ENCODE measurements at regions not wholly inside any gene's neighbourhood (a gene's known extent, or its start where the extent isn't known, plus 50 kb on each side); places are given as distances from the start of the nearest gene placed in this dataset.

DNA sequence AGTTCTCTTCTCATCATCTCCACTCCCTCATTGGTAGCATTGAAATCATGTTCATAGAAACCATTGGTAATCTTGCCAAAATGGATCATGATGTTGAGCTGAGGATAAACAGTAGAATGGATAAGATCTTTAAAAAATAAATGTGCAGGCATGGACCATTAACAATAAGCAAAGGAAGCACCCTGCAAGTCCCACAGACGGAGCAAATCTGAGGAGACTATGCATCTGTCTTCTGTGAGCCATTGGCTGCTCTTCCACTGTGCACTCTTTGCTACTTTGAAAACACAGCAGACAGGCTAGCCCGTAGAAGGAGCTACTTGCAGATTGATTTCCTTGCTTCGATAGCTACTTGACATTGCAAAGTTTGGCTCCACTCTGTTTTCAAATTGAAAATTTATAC lies 535.0 kb downstream of the PKHD1 start:
- no peak for DNase-seq
- no peak overlapping the region for H3K27ac Mint-ChIP-seq
- H3K4me1 Mint-ChIP-seq = no peaks in the 10 kb centered on the region
- no peak overlapping the region for H3K4me3 Mint-ChIP-seq
- no peaks in the 10 kb centered on the region for H3K9me3 Mint-ChIP-seq
- ATAC-seq = no peak
- no peaks in the 10 kb centered on the region for H3K27me3 Mint-ChIP-seq

DNA sequence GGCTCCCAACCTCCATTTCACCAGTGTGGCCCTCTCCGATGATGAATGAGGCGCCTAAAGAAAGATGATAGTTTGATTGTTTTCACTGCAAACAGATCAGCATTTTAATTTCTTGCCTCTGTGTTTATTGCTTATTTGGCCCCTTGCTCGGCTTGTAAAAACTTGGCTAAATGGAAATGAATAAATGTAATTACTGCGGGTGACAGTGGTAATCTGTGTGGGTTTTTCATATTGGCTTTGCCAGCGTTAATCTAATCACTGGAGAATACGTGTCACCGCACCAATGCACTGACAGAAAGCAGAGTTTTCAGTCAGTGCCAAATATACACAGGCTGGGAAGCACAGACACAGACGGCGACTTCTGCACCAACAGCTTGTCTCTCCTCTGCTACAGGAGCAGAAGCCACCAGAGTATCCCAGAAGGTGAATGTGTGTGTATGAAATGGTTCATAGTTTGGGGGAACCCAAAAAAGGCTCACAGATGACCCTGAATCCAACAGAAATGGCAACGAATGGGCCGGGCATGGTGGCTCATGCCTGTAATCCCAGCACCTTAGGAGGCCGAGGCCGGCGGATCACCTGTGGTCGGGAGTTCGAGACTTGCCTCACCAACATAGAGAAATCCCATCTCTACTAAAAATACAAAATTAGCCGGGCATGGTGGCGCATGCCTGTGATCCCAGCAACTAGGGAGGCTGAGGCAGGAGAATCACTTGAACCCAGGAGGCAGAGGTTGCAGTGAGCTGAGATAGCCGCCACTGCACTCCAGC lies 534.0 kb downstream of the PKHD1 start:
- DNase-seq (no peak), ATAC-seq (no peak)
- Mint-ChIP-seq H3K4me1 (no peaks in the 10 kb centered on the region), H3K27me3 (no peaks in the 10 kb centered on the region), H3K4me3 (no peak overlapping the region), H3K9me3 (no peaks in the 10 kb centered on the region), H3K27ac (no peak overlapping the region)

DNA sequence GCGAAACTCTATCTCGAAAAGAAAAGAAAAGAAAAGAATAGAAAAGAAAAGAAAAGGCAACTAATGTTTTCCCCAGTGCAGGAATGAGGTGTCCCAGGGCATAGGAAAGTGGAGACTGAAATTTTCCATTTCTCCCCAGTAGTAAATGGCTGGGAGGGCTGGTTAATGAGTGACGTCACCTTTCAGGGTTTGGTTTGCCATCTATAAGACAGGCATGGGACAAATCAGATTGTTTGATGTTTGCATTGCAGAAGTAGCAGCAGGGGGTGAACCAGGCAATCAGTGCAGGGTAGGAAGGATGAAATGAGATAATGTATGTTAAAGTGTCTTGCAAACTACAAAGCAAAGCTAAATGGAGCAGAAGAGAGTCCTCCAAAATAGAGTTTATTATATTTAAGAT lies 533.4 kb downstream of the PKHD1 start:
- no peaks in the 10 kb centered on the region for H3K4me1 Mint-ChIP-seq

DNA sequence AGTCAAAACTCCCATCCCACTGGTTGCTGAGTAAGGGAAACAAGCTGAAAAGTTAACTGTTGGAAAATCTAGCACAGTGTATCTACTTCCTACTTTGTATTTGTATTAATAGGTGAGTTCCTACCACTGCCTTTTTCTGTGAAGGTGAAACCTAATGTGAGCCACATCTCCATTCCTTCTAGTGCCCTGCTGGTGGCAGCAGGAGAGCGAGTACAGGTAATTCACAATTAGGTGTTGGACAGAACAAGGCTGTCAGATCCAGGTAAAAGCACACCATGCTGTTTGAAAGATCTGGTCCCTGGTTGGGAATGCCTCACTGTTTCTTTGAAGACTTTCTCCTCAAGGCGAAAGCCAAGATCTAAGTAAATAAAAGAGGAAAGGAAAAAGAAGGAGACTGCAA lies 528.4 kb downstream of the PKHD1 start:
- H3K27me3 Mint-ChIP-seq = no peaks in the 10 kb centered on the region
- no peak overlapping the region for H3K4me3 Mint-ChIP-seq

More for the DNA sequence above, 533.4 kb downstream of the PKHD1 start:
- H3K9me3 Mint-ChIP-seq = no peaks in the 10 kb centered on the region
- no peak overlapping the region for H3K4me3 Mint-ChIP-seq
- no peak overlapping the region for H3K27ac Mint-ChIP-seq
- H3K27me3 Mint-ChIP-seq = no peaks in the 10 kb centered on the region
- DNase-seq = no peak
- no peak for ATAC-seq

DNA sequence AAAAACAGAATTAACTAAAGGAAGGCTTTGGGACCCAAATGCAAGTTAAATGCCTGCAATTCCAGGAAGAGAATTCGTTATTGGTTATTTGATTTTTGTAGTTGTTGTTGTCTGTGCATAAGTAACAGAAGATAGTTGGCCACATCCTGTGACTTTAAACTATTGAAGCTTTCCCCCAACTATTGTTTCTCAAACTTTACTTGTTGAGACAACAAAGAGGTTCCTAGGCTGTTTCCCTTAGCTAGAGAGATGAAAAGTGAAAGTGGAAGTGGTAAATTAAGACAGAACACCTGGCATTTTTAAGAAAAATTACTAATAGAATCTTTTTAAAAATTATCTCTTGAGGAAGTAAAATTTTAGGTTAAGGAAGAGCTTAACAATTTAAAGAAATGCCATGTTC lies 525.2 kb downstream of the PKHD1 start:
- no peak for DNase-seq
- Mint-ChIP-seq H3K4me1 (no peaks in the 10 kb centered on the region), H3K27me3 (no peaks in the 10 kb centered on the region), H3K4me3 (no peak overlapping the region), H3K9me3 (no peaks in the 10 kb centered on the region), H3K27ac (no peak overlapping the region)
- no peak for ATAC-seq

More for the DNA sequence above, 528.4 kb downstream of the PKHD1 start:
- ATAC-seq (no peak), DNase-seq (no peak)
- H3K27ac Mint-ChIP-seq = no peak overlapping the region
- no peaks in the 10 kb centered on the region for H3K9me3 Mint-ChIP-seq
- H3K4me1 Mint-ChIP-seq = no peaks in the 10 kb centered on the region
